ENCODE measurements at regions not wholly inside any gene's neighbourhood (a gene's known extent, or its start where the extent isn't known, plus 50 kb on each side); places are given as distances from the start of the nearest gene placed in this dataset.

DNA sequence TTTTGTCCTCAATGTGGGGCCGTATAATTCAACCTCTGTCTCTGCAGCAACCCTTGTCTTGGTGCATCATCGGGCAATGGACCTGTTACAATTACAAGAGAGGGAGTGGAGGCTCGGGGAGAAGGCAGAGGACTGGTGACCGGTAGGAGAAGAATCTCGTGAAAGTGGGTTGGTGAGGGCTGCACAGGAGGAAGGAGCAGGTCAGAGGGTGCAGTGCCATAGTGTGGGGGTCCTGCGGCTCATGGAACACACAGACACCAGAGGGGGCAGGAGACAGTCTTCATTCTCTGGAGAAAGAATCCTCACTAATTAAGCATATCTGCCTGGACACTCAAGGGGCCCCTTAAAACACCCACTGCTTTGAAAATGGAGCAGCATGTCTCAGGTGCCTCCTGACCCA is 174.7 kb upstream of the B3GAT1 start:
- TF ChIP-seq, protein P1, sequence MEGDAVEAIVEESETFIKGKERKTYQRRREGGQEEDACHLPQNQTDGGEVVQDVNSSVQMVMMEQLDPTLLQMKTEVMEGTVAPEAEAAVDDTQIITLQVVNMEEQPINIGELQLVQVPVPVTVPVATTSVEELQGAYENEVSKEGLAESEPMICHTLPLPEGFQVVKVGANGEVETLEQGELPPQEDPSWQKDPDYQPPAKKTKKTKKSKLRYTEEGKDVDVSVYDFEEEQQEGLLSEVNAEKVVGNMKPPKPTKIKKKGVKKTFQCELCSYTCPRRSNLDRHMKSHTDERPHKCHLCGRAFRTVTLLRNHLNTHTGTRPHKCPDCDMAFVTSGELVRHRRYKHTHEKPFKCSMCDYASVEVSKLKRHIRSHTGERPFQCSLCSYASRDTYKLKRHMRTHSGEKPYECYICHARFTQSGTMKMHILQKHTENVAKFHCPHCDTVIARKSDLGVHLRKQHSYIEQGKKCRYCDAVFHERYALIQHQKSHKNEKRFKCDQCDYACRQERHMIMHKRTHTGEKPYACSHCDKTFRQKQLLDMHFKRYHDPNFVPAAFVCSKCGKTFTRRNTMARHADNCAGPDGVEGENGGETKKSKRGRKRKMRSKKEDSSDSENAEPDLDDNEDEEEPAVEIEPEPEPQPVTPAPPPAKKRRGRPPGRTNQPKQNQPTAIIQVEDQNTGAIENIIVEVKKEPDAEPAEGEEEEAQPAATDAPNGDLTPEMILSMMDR (IDR thresholded peaks at IDR 0.05; ENCODE audit: insufficient read depth, low read depth, low read length): no peak
- TF ChIP-seq EZH2 (IDR thresholded peaks at IDR 0.05; ENCODE audit: insufficient read depth, low read length): no peak

Data from astrocyte (in vitro differentiated cells and primary cell).